PC-9 (cell line): ENCODE measurements at regions not wholly inside any gene's neighbourhood (a gene's known extent, or its start where the extent isn't known, plus 50 kb on each side); places are given as distances from the start of the nearest gene placed in this dataset.
A peak's percentile ranks its signal among the peaks of the same experiment; 100 is the strongest.

Experiments
- BruUV-seq: library from RNA; stranded (reverse); fragments of 400-500 nt; replicated peaks from 2 replicates; lab custom pipeline; 2021; lab: Mats Ljungman, UMichigan
- CTCF ChIA-PET: fragments of 300-600 bp; sonication (Branson Sonifier 250); formaldehyde crosslinking; loops from one replicate; lab custom pipeline; 2022; ENCODE audit warnings: antibody characterized with exemption; lab: Charles Lee
- POLR2A ChIA-PET: fragments of 300-600 bp; sonication (Branson Sonifier 250); formaldehyde crosslinking; loops from one replicate; lab custom pipeline; 2022; ENCODE audit warnings: antibody characterized with exemption; ENCODE audit not compliant: unreplicated experiment; lab: Charles Lee
- DNase-seq, 2 experiments: peaks; one replicate each; pipeline versions ENCODE4 v3.0.0 to v3.0.0-alpha.2; 2015 to 2022; ENCODE audit warnings: mixed read lengths in 1 of 2
- H2AFZ ChIP-seq: fragments of 200-600 bp; sonication (generic); 2 replicates; pipeline ENCODE4 v1.8.1; 2017; ENCODE audit warnings: antibody characterized with exemption
- H3F3A ChIP-seq: fragments of 200-600 bp; sonication (generic); 2 replicates; pipeline ENCODE4 v1.8.1; 2017; ENCODE audit warnings: antibody characterized with exemption, mild to moderate bottlenecking, low read depth; ENCODE audit not compliant: insufficient read depth
- H3K27ac ChIP-seq: fragments of 200-600 bp; sonication (generic); 2 replicates; pipeline ENCODE4 v1.6.1; 2016; ENCODE audit warnings: mixed run types
- H3K27me3 ChIP-seq: fragments of 200-600 bp; sonication (generic); 2 replicates; pipeline ENCODE4 v1.6.1; 2016; ENCODE audit warnings: low read depth, mixed run types; ENCODE audit not compliant: insufficient read depth
- H3K36me3 ChIP-seq: fragments of 200-600 bp; sonication (generic); 2 replicates; pipeline ENCODE4 v1.6.1; 2016; ENCODE audit warnings: low read depth, mixed run types
- H3K4me1 ChIP-seq: fragments of 200-600 bp; sonication (generic); replicated peaks from 2 replicates; pipeline ENCODE4 v1.6.1; 2016; ENCODE audit warnings: mixed run types; ENCODE audit not compliant: insufficient read depth
- H3K4me2 ChIP-seq: fragments of 200-600 bp; sonication (generic); 2 replicates; pipeline ENCODE4 v1.6.1; 2017; ENCODE audit warnings: mixed run types
- H3K4me3 ChIP-seq: fragments of 200-600 bp; sonication (generic); 2 replicates; pipeline ENCODE4 v1.6.1; 2016; ENCODE audit warnings: mixed run types
- H3K79me2 ChIP-seq: fragments of 200-600 bp; sonication (generic); 2 replicates; pipeline ENCODE4 v1.6.1; 2017; ENCODE audit warnings: low read depth, mixed run types
- H3K9me2 ChIP-seq: fragments of 200-600 bp; sonication (generic); 2 replicates; pipeline ENCODE4 v1.8.1; 2017; ENCODE audit warnings: mild to moderate bottlenecking; ENCODE audit not compliant: insufficient read depth
- H3K9me3 ChIP-seq: fragments of 200-600 bp; sonication (generic); 2 replicates; pipeline ENCODE4 v1.8.1; 2016; ENCODE audit warnings: low read depth; ENCODE audit not compliant: insufficient read depth
- H4K20me1 ChIP-seq: fragments of 200-600 bp; sonication (generic); 2 replicates; pipeline ENCODE4 v1.8.1; 2017; ENCODE audit not compliant: insufficient read depth
- EZH2 ChIP-seq: fragments of 200-600 bp; sonication (generic); IDR thresholded peaks from 2 replicates; pipeline ENCODE4 v1.8.0; 2017; ENCODE audit warnings: antibody characterized with exemption, low read depth
- intact Hi-C: fragments of 100-400 bp; cut with micrococcal nuclease; formaldehyde crosslinking; loops from one replicate; pipeline ENCODE4 v1.10.0; 2022; ENCODE audit not compliant: unreplicated experiment
- TF ChIP-seq, protein P1 (sequence below): fragments of 200-600 bp; sonication (generic); conservative IDR thresholded peaks from 2 replicates; pipeline ENCODE4 v1.6.1; 2017; ENCODE audit warnings: mixed run types, antibody characterized with exemption, mild to moderate bottlenecking, moderate library complexity

DNA sequence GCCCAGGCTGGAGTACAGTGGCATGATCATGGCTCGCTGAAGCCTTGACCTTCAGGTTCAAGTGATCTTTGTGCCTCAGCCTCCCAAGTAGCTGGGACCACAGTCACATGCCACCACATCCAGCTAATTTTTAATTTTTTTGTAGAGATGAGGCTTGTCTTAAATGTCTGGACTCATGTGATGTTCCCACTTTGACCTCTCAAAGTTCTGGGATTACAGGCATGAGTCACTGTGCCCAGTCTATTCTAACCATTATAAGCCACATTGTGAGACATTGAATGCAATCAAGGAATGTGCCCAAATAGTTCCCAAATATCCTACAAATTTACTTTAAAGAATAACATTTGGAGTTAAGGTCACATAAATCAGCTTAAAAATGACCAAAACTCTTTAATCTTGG lies 130.7 kb upstream of the ARID2 start:
- ChIA-PET CTCF (no interaction called here), POLR2A (interaction anchor here (0.7 kb wide), 1 partner anchor 58 kb away, joined by 3 read pairs; no protein-coding TSS in a partner anchor)
- no TSS peak for BruUV-seq
- Histone ChIP-seq H3K4me1 (no peaks in the 10 kb centered on the region), H3K79me2 (no peaks in the 10 kb centered on the region), H3K27ac (no peak overlapping the region), H3K4me3 (no peak overlapping the region), H2AFZ (no peak overlapping the region), H3K27me3 (no peaks in the 10 kb centered on the region), H4K20me1 (no peaks in the 10 kb centered on the region), H3K9me3 (no peaks in the 10 kb centered on the region), H3K4me2 (no peak overlapping the region), H3K9me2 (peaks cover 3% of the 10 kb centered on the region; the same call in 1 of the 2 replicates), H3F3A (no peaks in the 10 kb centered on the region), H3K36me3 (no peaks in the 10 kb centered on the region)
- intact Hi-C loops, result no loop called here
- no peak for DNase-seq
- no peak for TF ChIP-seq EZH2
- TF ChIP-seq, protein P1, sequence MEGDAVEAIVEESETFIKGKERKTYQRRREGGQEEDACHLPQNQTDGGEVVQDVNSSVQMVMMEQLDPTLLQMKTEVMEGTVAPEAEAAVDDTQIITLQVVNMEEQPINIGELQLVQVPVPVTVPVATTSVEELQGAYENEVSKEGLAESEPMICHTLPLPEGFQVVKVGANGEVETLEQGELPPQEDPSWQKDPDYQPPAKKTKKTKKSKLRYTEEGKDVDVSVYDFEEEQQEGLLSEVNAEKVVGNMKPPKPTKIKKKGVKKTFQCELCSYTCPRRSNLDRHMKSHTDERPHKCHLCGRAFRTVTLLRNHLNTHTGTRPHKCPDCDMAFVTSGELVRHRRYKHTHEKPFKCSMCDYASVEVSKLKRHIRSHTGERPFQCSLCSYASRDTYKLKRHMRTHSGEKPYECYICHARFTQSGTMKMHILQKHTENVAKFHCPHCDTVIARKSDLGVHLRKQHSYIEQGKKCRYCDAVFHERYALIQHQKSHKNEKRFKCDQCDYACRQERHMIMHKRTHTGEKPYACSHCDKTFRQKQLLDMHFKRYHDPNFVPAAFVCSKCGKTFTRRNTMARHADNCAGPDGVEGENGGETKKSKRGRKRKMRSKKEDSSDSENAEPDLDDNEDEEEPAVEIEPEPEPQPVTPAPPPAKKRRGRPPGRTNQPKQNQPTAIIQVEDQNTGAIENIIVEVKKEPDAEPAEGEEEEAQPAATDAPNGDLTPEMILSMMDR, result no peak

DNA sequence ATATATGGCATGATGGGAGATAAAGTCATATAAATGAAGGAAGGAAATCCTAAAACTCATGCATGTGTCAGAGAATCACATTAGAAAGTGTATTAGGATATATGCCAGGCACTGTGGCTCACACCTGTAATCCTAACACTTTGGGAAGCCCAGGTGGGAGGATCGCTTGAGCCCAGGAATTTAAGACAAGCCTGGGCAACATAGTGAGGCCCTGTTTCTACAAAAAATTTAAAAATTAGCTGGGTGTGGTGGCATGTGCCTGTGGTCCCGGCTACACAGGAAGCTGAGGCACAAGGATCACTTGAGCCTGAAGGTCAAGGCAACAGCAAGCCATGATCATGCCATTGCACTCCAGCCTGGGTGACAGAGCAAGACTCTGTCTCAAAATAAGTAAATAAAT lies 130.3 kb upstream of the ARID2 start:
- no peaks in the 10 kb centered on the region for H3F3A ChIP-seq
- no peak overlapping the region for H3K4me3 ChIP-seq
- intact Hi-C loops, result no loop called here
- DNase-seq, result no peak
- H3K9me3 ChIP-seq, result no peaks in the 10 kb centered on the region
- CTCF ChIA-PET, result no interaction called here
- no peaks in the 10 kb centered on the region for H3K27me3 ChIP-seq
- H3K36me3 ChIP-seq, result no peaks in the 10 kb centered on the region
- peaks cover 3% of the 10 kb centered on the region; the same call in 1 of the 2 replicates for H3K9me2 ChIP-seq
- H4K20me1 ChIP-seq, result no peaks in the 10 kb centered on the region
- TF ChIP-seq EZH2, result no peak
- TF ChIP-seq, protein P1, result no peak
- no peak overlapping the region for H2AFZ ChIP-seq
- H3K79me2 ChIP-seq, result no peaks in the 10 kb centered on the region
- no peak overlapping the region for H3K27ac ChIP-seq
- H3K4me1 ChIP-seq, result no peaks in the 10 kb centered on the region
- POLR2A ChIA-PET, result interaction anchor here (0.7 kb wide), 1 partner anchor 58 kb away, joined by 3 read pairs; no protein-coding TSS in a partner anchor
- H3K4me2 ChIP-seq, result no peak overlapping the region
- no TSS peak for BruUV-seq

DNA sequence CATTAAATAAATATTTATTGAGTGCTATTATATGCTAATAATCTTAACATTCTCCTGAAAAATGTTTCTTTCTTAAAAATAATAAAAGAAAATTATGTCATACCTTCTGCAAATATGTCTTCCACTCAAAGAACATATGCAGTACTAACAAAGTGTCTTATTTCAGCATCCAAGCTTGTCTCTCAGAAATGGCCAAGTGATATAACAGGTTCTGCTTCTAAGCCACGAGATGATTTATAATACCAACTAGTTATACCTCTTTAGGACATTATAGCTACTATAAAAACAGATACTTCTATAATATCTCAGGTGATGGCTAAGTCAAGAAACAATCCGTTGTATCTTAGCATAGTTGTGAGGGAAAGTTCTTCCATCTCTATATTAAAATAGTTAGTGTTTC lies 128.1 kb upstream of the ARID2 start:
- H3K4me3 ChIP-seq, result no peak overlapping the region
- H3K27ac ChIP-seq, result no peak overlapping the region
- TF ChIP-seq EZH2, result no peak
- TF ChIP-seq, protein P1, result no peak
- no peaks in the 10 kb centered on the region for H3K27me3 ChIP-seq
- no peaks in the 10 kb centered on the region for H3K36me3 ChIP-seq
- no peaks in the 10 kb centered on the region for H4K20me1 ChIP-seq
- no peaks in the 10 kb centered on the region for H3K9me3 ChIP-seq
- intact Hi-C loops, result no loop called here
- POLR2A ChIA-PET, result no interaction called here
- H3K4me2 ChIP-seq, result no peak overlapping the region
- no peaks in the 10 kb centered on the region for H3F3A ChIP-seq
- no peaks in the 10 kb centered on the region for H3K9me2 ChIP-seq
- no peaks in the 10 kb centered on the region for H3K4me1 ChIP-seq
- CTCF ChIA-PET, result no interaction called here
- no peak overlapping the region for H2AFZ ChIP-seq
- DNase-seq, result peak in 1 of 2 experiments; percentile 55
- no TSS peak for BruUV-seq
- H3K79me2 ChIP-seq, result no peaks in the 10 kb centered on the region
